H1 (cell line): ENCODE measurements at regions not wholly inside any gene's neighbourhood (a gene's known extent, or its start where the extent isn't known, plus 50 kb on each side); places are given as distances from the start of the nearest gene placed in this dataset.

ENCODE experiments used
- ATF3 ChIP-seq: IDR thresholded peaks from 2 replicates; pipeline ENCODE4 v1.6.1; 2011; ENCODE audit warnings: low read depth, mild to moderate bottlenecking, low read length; ENCODE audit not compliant: insufficient read depth
- CHD7 ChIP-seq: fragments of 300-600 bp; sonication (generic); IDR thresholded peaks from 2 replicates; pipeline ENCODE4 v1.7.1; 2012; ENCODE audit warnings: low read length, moderate library complexity, mild to moderate bottlenecking, inconsistent platforms; ENCODE audit not compliant: insufficient replicate concordance
- KDM4A ChIP-seq: IDR thresholded peaks from one replicate; pipeline ENCODE4 v1.7.1; 2012; ENCODE audit warnings: low read depth, mild to moderate bottlenecking, moderate library complexity, low read length, inconsistent platforms; ENCODE audit not compliant: severe bottlenecking
- PHF8 ChIP-seq: fragments of 200-600 bp; sonication (generic); conservative IDR thresholded peaks from 2 replicates; pipeline ENCODE4 v1.7.1; 2012; ENCODE audit warnings: low read depth, mild to moderate bottlenecking, inconsistent platforms, low read length, moderate library complexity
- SP1 ChIP-seq: IDR thresholded peaks from 2 replicates; pipeline ENCODE4 v1.6.1; 2011; ENCODE audit warnings: low read depth, low read length
- TAF7 ChIP-seq: optimal IDR thresholded peaks from 2 replicates; pipeline ENCODE3; 2011; ENCODE audit warnings: low read depth, mild to moderate bottlenecking, inconsistent platforms, low read length, moderate library complexity, borderline replicate concordance
- ZNF274 ChIP-seq: IDR thresholded peaks from 2 replicates; pipeline ENCODE4 v1.7.0; 2012; ENCODE audit warnings: low read length, borderline replicate concordance; ENCODE audit errors: extremely low read depth
- TF ChIP-seq, protein P1 (sequence below): IDR thresholded peaks from 2 replicates; pipeline ENCODE4 v1.6.1; 2011; ENCODE audit warnings: low read length, improper control_type of control experiment

- TF ChIP-seq ZNF274: no peak
- TF ChIP-seq KDM4A: no peak
- TF ChIP-seq SP1: no peak
- no peak for TF ChIP-seq TAF7
- no peak for TF ChIP-seq CHD7
- no peak for TF ChIP-seq PHF8
- no peak for TF ChIP-seq ATF3
- TF ChIP-seq, protein P1, sequence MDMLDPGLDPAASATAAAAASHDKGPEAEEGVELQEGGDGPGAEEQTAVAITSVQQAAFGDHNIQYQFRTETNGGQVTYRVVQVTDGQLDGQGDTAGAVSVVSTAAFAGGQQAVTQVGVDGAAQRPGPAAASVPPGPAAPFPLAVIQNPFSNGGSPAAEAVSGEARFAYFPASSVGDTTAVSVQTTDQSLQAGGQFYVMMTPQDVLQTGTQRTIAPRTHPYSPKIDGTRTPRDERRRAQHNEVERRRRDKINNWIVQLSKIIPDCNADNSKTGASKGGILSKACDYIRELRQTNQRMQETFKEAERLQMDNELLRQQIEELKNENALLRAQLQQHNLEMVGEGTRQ: no peak
Measured at GRCh38 chr22:20646415-20646814, 127.5 kb upstream of the SERPIND1 start (continued).
